Left colon (tissue), 2 donors: ENCODE measurements at regions not wholly inside any gene's neighbourhood (a gene's known extent, or its start where the extent isn't known, plus 50 kb on each side); places are given as distances from the start of the nearest gene placed in this dataset.
"Not testable (repeated sequence)": the region's sequence is repeated elsewhere in the genome, so short reads cannot be mapped to it uniquely, and the experiment has no call there.

ENCODE experiments used
- ATAC-seq: fragments of 200-7000 bp; cut with Tn5 transposase; one replicate; pipeline ENCODE4 v1.9.1; 2020; ENCODE audit warnings: mild to moderate bottlenecking, moderate library complexity
- DNase-seq, 2 donors: peaks; one replicate each; pipeline ENCODE4 v3.0.0-alpha.2; 2020
- intact Hi-C, 2 donors: fragments of 100-400 bp; cut with DNase I in 1 of 2; cut with micrococcal nuclease in 1 of 2; formaldehyde crosslinking; loops; one replicate each; pipeline versions ENCODE4 v1.11.2 to v1.14.0; 2022; cut with DNase I, micrococcal nuclease
- donor health status: DM: no; HTN: no; CAD: no.
- donor health status: DM: yes; HTN: yes; CAD: no.

DNA sequence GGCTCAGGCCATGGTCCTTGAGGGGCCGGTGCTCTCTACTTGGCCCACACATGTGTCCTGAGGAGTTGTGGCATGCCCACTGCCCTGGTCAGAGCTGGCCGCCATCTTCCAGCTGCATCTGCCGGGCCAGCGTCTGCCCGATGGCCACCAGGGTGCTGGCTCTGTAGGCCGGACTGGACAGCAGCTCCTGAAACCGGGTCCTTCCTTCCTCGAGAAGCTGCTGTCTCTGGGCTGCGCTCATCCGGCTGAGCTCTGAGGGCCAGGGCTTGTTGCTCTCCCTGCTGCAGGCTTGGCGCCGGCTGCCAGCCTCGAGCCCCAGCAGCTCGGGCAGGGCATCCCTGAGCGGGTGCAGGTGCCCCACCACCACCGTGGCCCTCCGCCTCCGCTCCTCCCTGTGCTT is 182.1 kb downstream of the POTEC start:
- ATAC-seq, DNase-seq, intact Hi-C loops: not testable (repeated sequence)

- intact Hi-C loops, ATAC-seq, DNase-seq: not testable (repeated sequence)
These were observed 185.7 kb downstream of the POTEC start for GRCh38 chr18:14357553-14358297.

GRCh38 chr18:14342170-14342569 is 201.2 kb downstream of the POTEC start:
- intact Hi-C loops, DNase-seq, ATAC-seq: not testable (repeated sequence)

GRCh38 chr18:14336017-14336416 is 203.8 kb upstream of the ZNF519 start:
- DNase-seq, intact Hi-C loops, ATAC-seq: not testable (repeated sequence)

GRCh38 chr18:14321217-14321616 is 189.0 kb upstream of the ZNF519 start:
- intact Hi-C loops, DNase-seq, ATAC-seq: not testable (repeated sequence)

- DNase-seq, ATAC-seq, intact Hi-C loops: not testable (repeated sequence)
These were observed 169.0 kb upstream of the ZNF519 start for GRCh38 chr18:14301255-14301654.

DNA sequence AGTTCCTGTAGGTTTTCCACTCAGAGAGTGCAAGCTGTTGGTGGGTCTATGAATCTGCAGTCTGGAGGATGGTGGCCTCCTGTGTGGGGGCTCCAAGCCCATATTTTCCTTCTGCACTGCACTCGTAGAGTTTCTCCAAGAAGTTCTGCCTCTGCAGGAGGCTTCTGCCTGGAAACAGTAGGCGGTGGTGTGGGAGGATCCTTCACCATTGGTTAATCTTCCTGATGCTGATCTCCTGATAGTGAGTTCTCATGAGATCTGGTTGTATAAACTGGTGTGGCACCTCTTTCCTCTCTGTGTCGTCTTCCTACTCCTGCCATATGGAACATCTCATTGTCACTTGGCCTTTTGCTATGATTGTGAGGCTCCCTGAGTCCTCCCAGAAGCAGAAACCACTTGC is 162.8 kb upstream of the ZNF519 start:
- intact Hi-C loops, ATAC-seq, DNase-seq: not testable (repeated sequence)

DNA sequence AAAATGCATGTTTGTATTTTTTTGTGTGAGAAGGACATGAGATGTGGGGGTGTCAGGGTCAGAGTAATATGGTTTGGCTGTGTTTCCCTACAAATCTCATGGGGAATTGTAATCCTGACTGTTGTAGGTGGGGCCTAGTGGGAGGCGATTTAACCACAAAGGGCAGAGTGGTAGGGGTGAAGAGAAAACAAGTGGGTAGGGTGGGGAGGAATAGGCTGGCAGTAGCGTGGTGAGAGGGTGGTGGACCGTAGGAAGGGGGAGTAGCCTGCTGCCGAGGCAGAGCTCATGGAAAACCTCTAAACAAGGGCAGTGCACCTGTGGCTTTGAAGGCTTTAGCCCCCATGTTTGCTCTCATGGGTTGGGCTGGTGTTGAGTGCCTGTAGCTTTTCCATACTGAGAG is 152.8 kb upstream of the ZNF519 start:
- ATAC-seq (no peak), DNase-seq (no peak)
- intact Hi-C loops: no loop called here

- intact Hi-C loops, DNase-seq, ATAC-seq: not testable (repeated sequence)
These were observed 143.2 kb upstream of the ZNF519 start for GRCh38 chr18:14275391-14275790.

- DNase-seq, ATAC-seq, intact Hi-C loops: not testable (repeated sequence)
These were observed 133.6 kb upstream of the ZNF519 start for GRCh38 chr18:14265637-14266410.

DNA sequence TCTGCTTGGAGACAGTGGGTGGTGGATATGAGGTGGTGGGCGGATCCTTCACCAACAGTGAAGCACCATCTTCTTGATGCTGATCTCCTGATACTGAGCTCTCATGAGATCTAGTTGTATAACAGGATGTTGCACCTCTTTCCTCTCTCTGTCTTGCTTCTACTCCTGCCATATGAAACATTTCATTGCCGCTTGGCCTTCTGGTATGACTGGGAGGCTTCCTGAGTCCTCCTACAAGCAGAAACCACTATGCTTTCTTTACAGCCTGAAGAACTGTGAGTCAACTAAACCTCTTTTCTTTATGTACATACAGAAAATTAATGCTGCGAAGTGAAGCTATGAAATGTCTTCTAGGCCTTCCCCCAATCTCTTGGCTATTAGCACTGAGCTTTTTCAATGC is 130.6 kb upstream of the ZNF519 start:
- DNase-seq, intact Hi-C loops, ATAC-seq: not testable (repeated sequence)

DNA sequence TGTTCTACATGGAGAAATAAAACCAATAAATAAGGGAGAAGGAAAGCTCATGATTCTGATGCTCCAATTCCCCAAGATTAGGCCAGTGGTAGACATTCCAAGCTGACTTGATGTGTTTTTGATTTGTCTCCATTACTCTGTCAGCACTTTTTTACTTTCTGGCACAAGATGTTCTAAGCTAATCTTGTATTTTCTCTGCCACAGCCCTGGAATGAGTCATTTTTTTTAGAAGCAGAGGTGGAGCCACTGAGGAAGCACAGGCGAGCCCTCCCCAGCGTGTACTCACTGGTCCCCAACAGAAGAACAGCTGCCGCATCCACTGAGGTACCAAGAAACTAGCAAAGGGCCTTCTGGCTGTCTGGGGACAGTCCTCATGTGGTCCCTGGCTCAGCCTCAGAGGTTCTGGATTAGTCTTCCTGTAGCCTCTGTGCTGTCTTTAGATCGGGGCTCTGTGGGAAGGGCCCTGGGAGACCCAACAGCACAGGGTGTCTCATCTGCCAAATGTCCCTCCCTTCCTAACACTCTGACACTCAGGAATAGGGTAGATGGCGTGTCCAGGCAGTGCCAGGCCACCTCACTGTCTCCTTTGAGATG is 117.9 kb upstream of the ZNF519 start:
- ATAC-seq, DNase-seq, intact Hi-C loops: not testable (repeated sequence)

DNA sequence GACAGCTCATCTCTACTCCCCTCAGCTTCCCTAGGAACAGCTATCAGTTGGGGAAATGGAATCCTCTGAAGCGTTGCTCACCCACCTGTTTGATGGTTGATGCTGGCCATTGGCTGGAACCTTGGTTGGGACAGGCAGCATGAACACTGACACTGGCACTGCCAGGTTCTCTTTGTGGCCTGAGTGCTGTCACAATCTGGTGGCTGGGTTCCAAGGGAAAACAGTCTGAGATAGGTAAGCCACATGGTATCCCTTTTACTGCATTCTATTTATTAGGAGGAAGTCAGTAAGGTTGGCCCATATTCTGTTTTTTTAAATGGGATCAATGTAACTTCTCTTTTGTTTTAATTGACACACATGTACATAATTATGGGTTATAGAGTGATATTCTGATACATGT is 107.0 kb upstream of the ZNF519 start:
- DNase-seq, ATAC-seq, intact Hi-C loops: not testable (repeated sequence)

GRCh38 chr18:14236356-14237048 is 104.3 kb upstream of the ZNF519 start:
- DNase-seq, ATAC-seq, intact Hi-C loops: not testable (repeated sequence)

DNA sequence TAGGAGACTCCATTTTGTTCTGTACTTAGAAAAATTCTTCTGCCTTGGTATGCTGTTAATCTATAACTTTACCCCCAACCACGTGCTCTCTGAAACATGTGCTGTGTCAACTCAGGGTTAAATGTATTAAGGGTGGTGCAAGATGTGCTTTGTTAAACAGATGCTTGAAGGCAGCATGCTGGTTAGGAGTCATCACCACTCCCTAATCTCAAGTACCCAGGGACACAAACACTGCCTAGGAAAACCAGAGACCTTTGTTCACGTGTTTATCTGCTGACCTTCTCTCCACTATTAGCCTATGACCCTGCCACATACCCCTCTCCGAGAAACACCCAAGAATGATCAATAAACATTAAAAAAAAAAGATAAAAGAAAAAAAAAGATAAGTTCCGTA is 93.0 kb upstream of the ZNF519 start:
- ATAC-seq, DNase-seq, intact Hi-C loops: not testable (repeated sequence)

GRCh38 chr18:14224551-14225285 is 92.5 kb upstream of the ZNF519 start:
- ATAC-seq, intact Hi-C loops, DNase-seq: not testable (repeated sequence)

GRCh38 chr18:14223919-14224318 is 91.7 kb upstream of the ZNF519 start:
- ATAC-seq, DNase-seq, intact Hi-C loops: not testable (repeated sequence)

DNA sequence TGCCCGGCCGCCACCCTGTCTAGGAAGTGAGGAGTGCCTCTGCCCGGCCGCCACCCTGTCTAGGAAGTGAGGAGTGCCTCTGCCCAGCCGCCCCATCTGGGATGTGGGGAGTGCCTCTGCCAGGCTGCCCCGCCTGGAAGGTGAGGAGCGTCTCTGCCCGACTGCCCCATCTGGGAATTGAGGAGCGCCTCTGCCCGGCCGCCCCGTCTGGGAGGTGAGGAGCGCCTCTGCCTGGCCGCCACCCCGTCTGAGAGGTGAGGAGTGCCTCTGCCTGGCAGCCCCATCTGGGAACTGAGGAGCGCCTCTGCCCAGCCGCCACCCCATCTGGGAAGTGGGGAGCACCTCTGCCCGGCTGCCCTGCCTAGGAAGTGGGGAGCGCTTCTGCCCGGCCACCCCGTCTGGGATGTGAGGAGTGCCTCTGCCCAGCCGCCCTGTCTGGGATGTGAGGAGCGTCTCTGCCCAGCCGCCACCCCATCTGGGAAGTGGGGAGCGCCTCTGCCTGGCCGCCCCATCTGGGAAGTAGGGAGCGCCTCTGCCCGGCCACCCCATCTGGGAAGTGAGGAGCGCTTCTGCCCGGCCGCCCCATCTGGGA is 91.1 kb upstream of the ZNF519 start:
- ATAC-seq, DNase-seq, intact Hi-C loops: not testable (repeated sequence)
